OCI-LY1 (cell line): ENCODE measurements at regions not wholly inside any gene's neighbourhood (a gene's known extent, or its start where the extent isn't known, plus 50 kb on each side); places are given as distances from the start of the nearest gene placed in this dataset.
"Not testable (repeated sequence)": the region's sequence is repeated elsewhere in the genome, so short reads cannot be mapped to it uniquely, and the experiment has no call there.

ENCODE experiments used
- EZH2 ChIP-seq: fragments of 200-600 bp; sonication (generic), shearing (Covaris generic); IDR thresholded peaks from 2 replicates; pipeline ENCODE4 v1.8.0; 2017; ENCODE audit warnings: borderline replicate concordance, mixed run types, mild to moderate bottlenecking, antibody characterized with exemption, low read length, moderate library complexity, mixed read lengths
- TF ChIP-seq, protein P1 (sequence below): fragments of 200-600 bp; sonication (generic), shearing (Covaris generic); IDR thresholded peaks from 2 replicates; pipeline ENCODE4 v1.5.1; 2017; ENCODE audit warnings: mild to moderate bottlenecking, antibody characterized with exemption, low read length, moderate library complexity, mixed read lengths

DNA sequence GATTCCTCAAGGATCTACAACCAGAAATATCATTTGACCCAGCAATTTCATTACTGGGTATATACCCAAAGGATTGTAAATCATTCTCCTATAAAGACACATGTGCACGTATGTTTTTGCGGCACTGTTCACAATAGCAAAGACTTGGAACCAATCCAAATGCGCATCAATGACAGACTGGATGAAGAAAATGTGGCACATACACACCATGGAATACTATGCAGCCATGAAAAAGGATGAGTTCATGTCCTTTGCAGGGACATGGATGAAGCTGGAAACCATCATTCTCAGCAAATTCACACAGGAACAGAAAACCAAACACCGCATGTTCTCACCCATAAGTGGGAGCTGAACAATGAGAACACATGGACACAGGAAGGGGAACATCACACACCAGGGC, 119.5 kb upstream of the SHOX start:
- TF ChIP-seq, protein P1, sequence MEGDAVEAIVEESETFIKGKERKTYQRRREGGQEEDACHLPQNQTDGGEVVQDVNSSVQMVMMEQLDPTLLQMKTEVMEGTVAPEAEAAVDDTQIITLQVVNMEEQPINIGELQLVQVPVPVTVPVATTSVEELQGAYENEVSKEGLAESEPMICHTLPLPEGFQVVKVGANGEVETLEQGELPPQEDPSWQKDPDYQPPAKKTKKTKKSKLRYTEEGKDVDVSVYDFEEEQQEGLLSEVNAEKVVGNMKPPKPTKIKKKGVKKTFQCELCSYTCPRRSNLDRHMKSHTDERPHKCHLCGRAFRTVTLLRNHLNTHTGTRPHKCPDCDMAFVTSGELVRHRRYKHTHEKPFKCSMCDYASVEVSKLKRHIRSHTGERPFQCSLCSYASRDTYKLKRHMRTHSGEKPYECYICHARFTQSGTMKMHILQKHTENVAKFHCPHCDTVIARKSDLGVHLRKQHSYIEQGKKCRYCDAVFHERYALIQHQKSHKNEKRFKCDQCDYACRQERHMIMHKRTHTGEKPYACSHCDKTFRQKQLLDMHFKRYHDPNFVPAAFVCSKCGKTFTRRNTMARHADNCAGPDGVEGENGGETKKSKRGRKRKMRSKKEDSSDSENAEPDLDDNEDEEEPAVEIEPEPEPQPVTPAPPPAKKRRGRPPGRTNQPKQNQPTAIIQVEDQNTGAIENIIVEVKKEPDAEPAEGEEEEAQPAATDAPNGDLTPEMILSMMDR, result not testable (repeated sequence)
- not testable (repeated sequence) for TF ChIP-seq EZH2
